ENCODE measurements at regions not wholly inside any gene's neighbourhood (a gene's known extent, or its start where the extent isn't known, plus 50 kb on each side); places are given as distances from the start of the nearest gene placed in this dataset.
"Not testable (repeated sequence)": the region's sequence is repeated elsewhere in the genome, so short reads cannot be mapped to it uniquely, and the experiment has no call there.

- intact Hi-C loops (cut with DNase I); DNase-seq (ENCODE audit: low spot score): not testable (repeated sequence)
Observed at GRCh38 chr4:137354562-137354961, 177.7 kb downstream of the PCDH18 start.

GRCh38 chr4:137347371-137347770 lies 184.9 kb downstream of the PCDH18 start:
- intact Hi-C loops (cut with DNase I), result no loop called here
- DNase-seq (ENCODE audit: low spot score), result no peak

GRCh38 chr4:137345597-137345996 lies 186.7 kb downstream of the PCDH18 start:
- intact Hi-C loops (cut with DNase I), result no loop called here
- no peak for DNase-seq (ENCODE audit: low spot score)

GRCh38 chr4:137343221-137343620 lies 189.1 kb downstream of the PCDH18 start:
- DNase-seq (ENCODE audit: low spot score), result no peak
- intact Hi-C loops (cut with DNase I), result no loop called here

GRCh38 chr4:137333031-137333430 lies 199.3 kb downstream of the PCDH18 start:
- no peak for DNase-seq (ENCODE audit: low spot score)
- intact Hi-C loops (cut with DNase I), result no loop called here

- intact Hi-C loops (cut with DNase I), result no loop called here
- no peak for DNase-seq (ENCODE audit: low spot score)
Observed at GRCh38 chr4:137312257-137312656, 220.0 kb downstream of the PCDH18 start.

GRCh38 chr4:137310593-137311490 lies 221.5 kb downstream of the PCDH18 start:
- no peak for DNase-seq (ENCODE audit: low spot score)
- intact Hi-C loops (cut with DNase I), result no loop called here

- DNase-seq (ENCODE audit: low spot score), result no peak
- intact Hi-C loops (cut with DNase I), result no loop called here
Observed at GRCh38 chr4:137310166-137310565, 222.1 kb downstream of the PCDH18 start.

- intact Hi-C loops (cut with DNase I), result no loop called here
- DNase-seq (ENCODE audit: low spot score), result no peak
Observed at GRCh38 chr4:137309424-137309823, 222.9 kb downstream of the PCDH18 start.

- no peak for DNase-seq (ENCODE audit: low spot score)
- intact Hi-C loops (cut with DNase I), result no loop called here
Observed at GRCh38 chr4:137307806-137308205, 224.5 kb downstream of the PCDH18 start.

GRCh38 chr4:137300776-137301175 lies 231.5 kb downstream of the PCDH18 start:
- intact Hi-C loops (cut with DNase I), result no loop called here
- no peak for DNase-seq (ENCODE audit: low spot score)

GRCh38 chr4:137299281-137299680 lies 233.0 kb downstream of the PCDH18 start:
- intact Hi-C loops (cut with DNase I), result no loop called here
- no peak for DNase-seq (ENCODE audit: low spot score)

- no peak for DNase-seq (ENCODE audit: low spot score)
- intact Hi-C loops (cut with DNase I), result no loop called here
Observed at GRCh38 chr4:137293281-137293680, 239.0 kb downstream of the PCDH18 start.

- intact Hi-C loops (cut with DNase I), result loop anchor here in 1 of 2 donors (5.0 kb wide), 2 partner anchors 84 to 1689 kb away; no protein-coding TSS in a partner anchor
- DNase-seq (ENCODE audit: low spot score), result no peak
Observed at GRCh38 chr4:137283737-137284136, 248.6 kb downstream of the PCDH18 start.

- intact Hi-C loops (cut with DNase I), result no loop called here
- DNase-seq (ENCODE audit: low spot score), result no peak
Observed at GRCh38 chr4:137278431-137278830, 253.9 kb downstream of the PCDH18 start.

- intact Hi-C loops (cut with DNase I), result no loop called here
- no peak for DNase-seq (ENCODE audit: low spot score)
Observed at GRCh38 chr4:137274404-137274803, 257.9 kb downstream of the PCDH18 start.

GRCh38 chr4:137267024-137267423 lies 265.3 kb downstream of the PCDH18 start:
- no peak for DNase-seq (ENCODE audit: low spot score)
- intact Hi-C loops (cut with DNase I), result no loop called here

- no peak for DNase-seq (ENCODE audit: low spot score)
Observed at GRCh38 chr4:137266511-137266910, 265.8 kb downstream of the PCDH18 start.

GRCh38 chr4:137263206-137263605 lies 269.1 kb downstream of the PCDH18 start:
- intact Hi-C loops (cut with DNase I), result no loop called here
- DNase-seq (ENCODE audit: low spot score), result no peak

More at GRCh38 chr4:137266511-137266910, 265.8 kb downstream of the PCDH18 start:
- intact Hi-C loops (cut with DNase I), result no loop called here

GRCh38 chr4:137253949-137254348 lies 278.3 kb downstream of the PCDH18 start:
- intact Hi-C loops (cut with DNase I), result loop anchor here in 1 of 2 donors (10.0 kb wide), 1 partner anchor 281 kb away; the partner anchor contains the start of gene PCDH18

GRCh38 chr4:137249112-137249511 lies 283.2 kb downstream of the PCDH18 start:
- intact Hi-C loops (cut with DNase I), result no loop called here
- DNase-seq (ENCODE audit: low spot score), result no peak

More at GRCh38 chr4:137253949-137254348, 278.3 kb downstream of the PCDH18 start:
- DNase-seq (ENCODE audit: low spot score), result no peak
